Natural killer cell (primary cell): ENCODE measurements at regions not wholly inside any gene's neighbourhood (a gene's known extent, or its start where the extent isn't known, plus 50 kb on each side); places are given as distances from the start of the nearest gene placed in this dataset.
A peak's percentile ranks its signal among the peaks of the same experiment; 100 is the strongest.

Experiments
- ATAC-seq, 3 donors: fragments of 150-1000 bp in 2 of 3; fragments of 200-7000 bp in 1 of 3; cut with Tn5 transposase; 1 replicate in 1 of 3; 2 replicates in 2 of 3; pipeline ENCODE4 v1.10.0; 2021; ENCODE audit warnings: mild to moderate bottlenecking in 2 of 3, moderate library complexity in 2 of 3
- DNase-seq, 2 donors: peaks; one replicate each; pipeline versions ENCODE4 v3.0.0 to v3.0.0-alpha.2; 2013 to 2021; ENCODE audit warnings: mixed read lengths in 1 of 2
- H3K27ac ChIP-seq: one replicate; pipeline ENCODE4 v1.5.1; 2013; ENCODE audit warnings: mild to moderate bottlenecking, low read length
- H3K27me3 ChIP-seq: one replicate; pipeline ENCODE4 v1.6.1; 2013; ENCODE audit warnings: low read length; ENCODE audit not compliant: control insufficient read depth, insufficient read depth
- H3K36me3 ChIP-seq: one replicate; pipeline ENCODE4 v1.6.1; 2013; ENCODE audit warnings: low read length; ENCODE audit not compliant: control insufficient read depth, insufficient read depth
- H3K4me1 ChIP-seq: one replicate; pipeline ENCODE4 v1.6.1; 2013; ENCODE audit warnings: low read length; ENCODE audit not compliant: control insufficient read depth, insufficient read depth
- H3K4me3 ChIP-seq: one replicate; pipeline ENCODE4 v1.5.1; 2013; ENCODE audit warnings: low read length
- H3K9me3 ChIP-seq: one replicate; pipeline ENCODE4 v1.6.1; 2013; ENCODE audit warnings: low read length; ENCODE audit not compliant: control insufficient read depth, insufficient read depth
- H3K27ac Mint-ChIP-seq, 2 donors: one replicate each; pipeline ENCODE4 v1.8.0; 2022; ENCODE audit warnings: mild to moderate bottlenecking in 2 of 2, mixed read lengths in 2 of 2, moderate library complexity in 1 of 2
- H3K27me3 Mint-ChIP-seq, 2 donors: one replicate each; pipeline ENCODE4 v1.8.0; 2022; ENCODE audit warnings: low read depth in 2 of 2, mixed read lengths in 2 of 2
- H3K36me3 Mint-ChIP-seq: one replicate; pipeline ENCODE4 v1.8.0; 2022; ENCODE audit warnings: mixed read lengths
- H3K4me1 Mint-ChIP-seq, 2 donors: one replicate each; pipeline ENCODE4 v1.8.0; 2022; ENCODE audit warnings: mixed read lengths in 2 of 2
- H3K4me3 Mint-ChIP-seq: one replicate; pipeline ENCODE4 v1.8.0; 2022; ENCODE audit warnings: mild to moderate bottlenecking, moderate library complexity, mixed read lengths
- H3K9me3 Mint-ChIP-seq, 2 donors: one replicate each; pipeline ENCODE4 v1.8.0; 2022; ENCODE audit warnings: mixed read lengths in 2 of 2
- CTCF ChIP-seq: fragments of 200-600 bp; IDR thresholded peaks from one replicate; pipeline ENCODE4 v1.8.0; 2022; ENCODE audit warnings: antibody characterized with exemption
- WGBS: methylation state at CpG from one replicate; pipeline ENCODE4 v1.1.7; 2013; ENCODE audit warnings: missing lambda C conversion rate; ENCODE audit not compliant: insufficient coverage; 5-methylcytosine and 5-hydroxymethylcytosine counted together
- intact Hi-C: fragments of 100-400 bp; cut with micrococcal nuclease; formaldehyde crosslinking; loops from one replicate; pipeline ENCODE4 v1.14.2; 2022

- WGBS, result 100% methylated on average over 1 of the region's 2 CpGs
- Histone ChIP-seq H3K4me1 (no peaks in the 10 kb centered on the region), H3K27me3 (no peaks in the 10 kb centered on the region), H3K27ac (no peak overlapping the region), H3K4me3 (no peak overlapping the region), H3K36me3 (no peaks in the 10 kb centered on the region), H3K9me3 (peaks cover 4% of the 10 kb centered on the region)
- Mint-ChIP-seq H3K36me3 (no peaks in the 10 kb centered on the region), H3K9me3 (peaks cover 3 to 5% of the 10 kb centered on the region in 2 donors), H3K27ac (no peak overlapping the region), H3K4me1 (no peaks in the 10 kb centered on the region), H3K27me3 (no peaks in the 10 kb centered on the region), H3K4me3 (no peak overlapping the region)
- no peak for TF ChIP-seq CTCF
- ATAC-seq (no peak), DNase-seq (no peak)
- intact Hi-C loops, result no loop called here
These were observed 93.8 kb upstream of the UNC13C start for GRCh38 chr15:53884441-53884840.

GRCh38 chr15:53882311-53882710 is 95.9 kb upstream of the UNC13C start:
- no peaks in the 10 kb centered on the region for H3K4me1 Mint-ChIP-seq
- no CpG with 5 or more reads among the region's 1 CpG for WGBS
- Histone ChIP-seq H3K27me3 (no peaks in the 10 kb centered on the region), H3K4me1 (no peaks in the 10 kb centered on the region), H3K4me3 (no peak overlapping the region), H3K27ac (no peak overlapping the region), H3K9me3 (peaks cover 4% of the 10 kb centered on the region), H3K36me3 (no peaks in the 10 kb centered on the region)
- no peak for TF ChIP-seq CTCF
- H3K27ac Mint-ChIP-seq, result no peak overlapping the region
- intact Hi-C loops, result no loop called here
- no peak overlapping the region for H3K4me3 Mint-ChIP-seq
- ATAC-seq (no peak), DNase-seq (no peak)
- peaks cover 5 to 9% of the 10 kb centered on the region in 2 donors for H3K9me3 Mint-ChIP-seq
- no peaks in the 10 kb centered on the region for H3K36me3 Mint-ChIP-seq
- no peaks in the 10 kb centered on the region for H3K27me3 Mint-ChIP-seq

- Histone ChIP-seq H3K4me3 (no peak overlapping the region), H3K36me3 (no peaks in the 10 kb centered on the region), H3K27me3 (no peaks in the 10 kb centered on the region), H3K27ac (no peak overlapping the region), H3K9me3 (peaks cover 4% of the 10 kb centered on the region), H3K4me1 (no peaks in the 10 kb centered on the region)
- no peak for TF ChIP-seq CTCF
- Mint-ChIP-seq H3K4me3 (no peak overlapping the region), H3K9me3 (peaks cover 7 to 9% of the 10 kb centered on the region in 2 donors), H3K4me1 (no peaks in the 10 kb centered on the region), H3K27me3 (no peaks in the 10 kb centered on the region), H3K27ac (no peak overlapping the region), H3K36me3 (no peaks in the 10 kb centered on the region)
- intact Hi-C loops, result no loop called here
- ATAC-seq (no peak), DNase-seq (no peak)
- WGBS, result 64% methylated on average over 7 of the region's 8 CpGs
These were observed 97.9 kb upstream of the UNC13C start for GRCh38 chr15:53880357-53880756.

GRCh38 chr15:53875711-53876110 is 102.5 kb upstream of the UNC13C start:
- H3K9me3 ChIP-seq, result no peaks in the 10 kb centered on the region
- no peak for TF ChIP-seq CTCF
- H3K27me3 ChIP-seq, result no peaks in the 10 kb centered on the region
- no peaks in the 10 kb centered on the region for H3K36me3 Mint-ChIP-seq
- peaks cover 14% of the 10 kb centered on the region in 2 donors for H3K9me3 Mint-ChIP-seq
- no peak overlapping the region for H3K27ac ChIP-seq
- DNase-seq (no peak), ATAC-seq (peak in 1 of 3 donors; percentile 27)
- WGBS, result 57% methylated on average over 1 of the region's 2 CpGs
- H3K4me1 Mint-ChIP-seq, result no peaks in the 10 kb centered on the region
- H3K4me3 Mint-ChIP-seq, result no peak overlapping the region
- H3K27me3 Mint-ChIP-seq, result no peaks in the 10 kb centered on the region
- H3K4me1 ChIP-seq, result no peaks in the 10 kb centered on the region
- no peaks in the 10 kb centered on the region for H3K36me3 ChIP-seq
- H3K27ac Mint-ChIP-seq, result no peak overlapping the region
- no peak overlapping the region for H3K4me3 ChIP-seq
- intact Hi-C loops, result no loop called here
